SU-DHL-6 (cell line): ENCODE measurements at regions not wholly inside any gene's neighbourhood (a gene's known extent, or its start where the extent isn't known, plus 50 kb on each side); places are given as distances from the start of the nearest gene placed in this dataset.

Experiments
- EZH2phosphoT487 ChIP-seq: fragments of 200-600 bp; sonication (generic), shearing (Covaris generic); conservative IDR thresholded peaks from 2 replicates; pipeline ENCODE4 v1.6.1; 2018; ENCODE audit warnings: mild to moderate bottlenecking, antibody characterized with exemption, low read length, moderate library complexity, mixed read lengths
- TF ChIP-seq, protein P1 (sequence below): fragments of 200-600 bp; sonication (generic); IDR thresholded peaks from one replicate; pipeline ENCODE4 v1.5.1; 2017; ENCODE audit warnings: antibody characterized with exemption, mild to moderate bottlenecking, low read length, moderate library complexity; ENCODE audit not compliant: insufficient read depth, poor library complexity, severe bottlenecking

DNA sequence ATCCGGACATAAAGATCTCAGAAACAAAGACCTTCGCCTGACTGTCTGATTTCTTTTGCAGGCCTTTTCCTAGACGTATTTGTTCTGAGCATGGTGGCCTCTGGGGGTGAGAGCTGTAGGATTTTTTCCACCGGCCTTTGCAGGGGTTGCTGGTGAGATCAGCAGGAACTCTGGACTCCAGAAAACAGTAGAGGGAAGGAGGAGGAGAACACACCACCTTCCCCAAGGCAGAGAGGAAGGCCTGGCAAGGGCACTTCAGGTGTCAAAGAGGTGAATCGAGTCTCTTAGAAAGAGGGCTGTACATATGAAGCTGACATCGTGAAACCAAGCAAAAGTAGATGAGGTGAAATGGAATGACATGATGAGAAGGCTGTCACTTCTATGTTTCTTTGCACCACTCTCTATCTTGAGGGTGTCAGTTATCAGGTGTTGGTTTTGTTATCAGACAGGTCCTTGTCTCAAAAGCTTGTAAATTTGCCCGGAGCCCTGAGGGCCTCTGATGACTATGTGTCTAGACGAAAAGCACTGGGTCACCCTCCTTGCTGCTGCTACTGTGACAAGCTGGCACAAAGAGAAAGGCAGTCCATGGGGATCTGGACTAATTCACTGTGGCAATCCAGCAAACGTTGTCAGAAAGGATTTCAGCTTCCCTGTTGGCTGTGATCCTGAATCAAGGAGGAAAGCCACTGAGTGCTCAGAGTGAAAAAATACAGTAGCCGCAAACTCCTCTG is 91.3 kb upstream of the MAP3K7 start:
- TF ChIP-seq, protein P1, sequence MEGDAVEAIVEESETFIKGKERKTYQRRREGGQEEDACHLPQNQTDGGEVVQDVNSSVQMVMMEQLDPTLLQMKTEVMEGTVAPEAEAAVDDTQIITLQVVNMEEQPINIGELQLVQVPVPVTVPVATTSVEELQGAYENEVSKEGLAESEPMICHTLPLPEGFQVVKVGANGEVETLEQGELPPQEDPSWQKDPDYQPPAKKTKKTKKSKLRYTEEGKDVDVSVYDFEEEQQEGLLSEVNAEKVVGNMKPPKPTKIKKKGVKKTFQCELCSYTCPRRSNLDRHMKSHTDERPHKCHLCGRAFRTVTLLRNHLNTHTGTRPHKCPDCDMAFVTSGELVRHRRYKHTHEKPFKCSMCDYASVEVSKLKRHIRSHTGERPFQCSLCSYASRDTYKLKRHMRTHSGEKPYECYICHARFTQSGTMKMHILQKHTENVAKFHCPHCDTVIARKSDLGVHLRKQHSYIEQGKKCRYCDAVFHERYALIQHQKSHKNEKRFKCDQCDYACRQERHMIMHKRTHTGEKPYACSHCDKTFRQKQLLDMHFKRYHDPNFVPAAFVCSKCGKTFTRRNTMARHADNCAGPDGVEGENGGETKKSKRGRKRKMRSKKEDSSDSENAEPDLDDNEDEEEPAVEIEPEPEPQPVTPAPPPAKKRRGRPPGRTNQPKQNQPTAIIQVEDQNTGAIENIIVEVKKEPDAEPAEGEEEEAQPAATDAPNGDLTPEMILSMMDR, result no peak
- no peak for TF ChIP-seq EZH2phosphoT487
